ENCODE measurements at regions not wholly inside any gene's neighbourhood (a gene's known extent, or its start where the extent isn't known, plus 50 kb on each side); places are given as distances from the start of the nearest gene placed in this dataset.

- no peak for DNase-seq
- H3K36me3 Mint-ChIP-seq (ENCODE audit: unreplicated experiment): no peaks in the 10 kb centered on the region
Measured at GRCh38 chr4:186012071-186012470, 56.9 kb upstream of the TLR3 start.

GRCh38 chr4:186013419-186014186 lies 55.4 kb upstream of the TLR3 start:
- no peak overlapping the region for H3K27ac Mint-ChIP-seq (ENCODE audit: unreplicated experiment)
- no peak for DNase-seq
- no peak for TF ChIP-seq CTCF (IDR thresholded peaks at IDR 0.05; ENCODE audit: partially characterized antibody, unreplicated experiment)
- H3K27me3 Mint-ChIP-seq (ENCODE audit: unreplicated experiment): peaks cover 3% of the 10 kb centered on the region
- H3K36me3 Mint-ChIP-seq (ENCODE audit: unreplicated experiment): peaks cover 3% of the 10 kb centered on the region
- peaks cover 4% of the 10 kb centered on the region for H3K4me1 Mint-ChIP-seq (ENCODE audit: low read depth, unreplicated experiment)
- no peaks in the 10 kb centered on the region for H3K9me3 Mint-ChIP-seq (ENCODE audit: unreplicated experiment)
- H3K4me3 Mint-ChIP-seq (ENCODE audit: unreplicated experiment): no peak overlapping the region

More at GRCh38 chr4:186012071-186012470, 56.9 kb upstream of the TLR3 start:
- no peak overlapping the region for H3K27ac Mint-ChIP-seq (ENCODE audit: unreplicated experiment)
- no peak for TF ChIP-seq CTCF (IDR thresholded peaks at IDR 0.05; ENCODE audit: partially characterized antibody, unreplicated experiment)
- peaks cover 3% of the 10 kb centered on the region for H3K27me3 Mint-ChIP-seq (ENCODE audit: unreplicated experiment)
- H3K4me1 Mint-ChIP-seq (ENCODE audit: low read depth, unreplicated experiment): peaks cover 4% of the 10 kb centered on the region
- no peaks in the 10 kb centered on the region for H3K9me3 Mint-ChIP-seq (ENCODE audit: unreplicated experiment)
- no peak overlapping the region for H3K4me3 Mint-ChIP-seq (ENCODE audit: unreplicated experiment)

GRCh38 chr4:186015212-186015817 lies 53.6 kb upstream of the TLR3 start:
- H3K27ac Mint-ChIP-seq (ENCODE audit: unreplicated experiment): no peak overlapping the region
- no peak for TF ChIP-seq CTCF (IDR thresholded peaks at IDR 0.05; ENCODE audit: partially characterized antibody, unreplicated experiment)
- peaks cover 8% of the 10 kb centered on the region for H3K36me3 Mint-ChIP-seq (ENCODE audit: unreplicated experiment)
- no peak overlapping the region for H3K4me3 Mint-ChIP-seq (ENCODE audit: unreplicated experiment)
- DNase-seq: no peak
- peaks cover 4% of the 10 kb centered on the region for H3K4me1 Mint-ChIP-seq (ENCODE audit: low read depth, unreplicated experiment)
- peaks cover 3% of the 10 kb centered on the region for H3K27me3 Mint-ChIP-seq (ENCODE audit: unreplicated experiment)
- no peaks in the 10 kb centered on the region for H3K9me3 Mint-ChIP-seq (ENCODE audit: unreplicated experiment)

GRCh38 chr4:186016796-186017195 lies 52.2 kb upstream of the TLR3 start:
- Mint-ChIP-seq H3K4me3 (ENCODE audit: unreplicated experiment) (no peak overlapping the region), H3K36me3 (ENCODE audit: unreplicated experiment) (peaks cover 8% of the 10 kb centered on the region), H3K27ac (ENCODE audit: unreplicated experiment) (no peak overlapping the region), H3K9me3 (ENCODE audit: unreplicated experiment) (peaks cover 1% of the 10 kb centered on the region), H3K4me1 (ENCODE audit: low read depth, unreplicated experiment) (peaks cover 18% of the 10 kb centered on the region), H3K27me3 (ENCODE audit: unreplicated experiment) (no peaks in the 10 kb centered on the region)
- TF ChIP-seq CTCF (IDR thresholded peaks at IDR 0.05; ENCODE audit: partially characterized antibody, unreplicated experiment): no peak
- no peak for DNase-seq

- H3K4me1 Mint-ChIP-seq (ENCODE audit: low read depth, unreplicated experiment): peaks cover 18% of the 10 kb centered on the region
Measured at GRCh38 chr4:186017801-186018200, 51.2 kb upstream of the TLR3 start.

More at GRCh38 chr4:186017801-186018200, 51.2 kb upstream of the TLR3 start:
- peaks cover 1% of the 10 kb centered on the region for H3K9me3 Mint-ChIP-seq (ENCODE audit: unreplicated experiment)
- peaks cover 8% of the 10 kb centered on the region for H3K36me3 Mint-ChIP-seq (ENCODE audit: unreplicated experiment)
- H3K27ac Mint-ChIP-seq (ENCODE audit: unreplicated experiment): no peak overlapping the region
- no peaks in the 10 kb centered on the region for H3K27me3 Mint-ChIP-seq (ENCODE audit: unreplicated experiment)
- DNase-seq: no peak
- TF ChIP-seq CTCF (IDR thresholded peaks at IDR 0.05; ENCODE audit: partially characterized antibody, unreplicated experiment): no peak
- no peak overlapping the region for H3K4me3 Mint-ChIP-seq (ENCODE audit: unreplicated experiment)

All from glutamatergic neuron (in vitro differentiated cells).